ENCODE measurements at regions not wholly inside any gene's neighbourhood (a gene's known extent, or its start where the extent isn't known, plus 50 kb on each side); places are given as distances from the start of the nearest gene placed in this dataset.

- Histone ChIP-seq H3K4me1 (ENCODE audit: insufficient read depth) (no peaks in the 10 kb centered on the region), H3K9me3 (ENCODE audit: low read depth) (no peaks in the 10 kb centered on the region), H3K27ac (no peak overlapping the region), H3K4me3 (no peak overlapping the region), H3K79me2 (no peaks in the 10 kb centered on the region), H4K20me1 (ENCODE audit: insufficient read depth, poor library complexity, severe bottlenecking) (no peaks in the 10 kb centered on the region), H3K9me2 (replicated peaks; ENCODE audit: insufficient read depth) (no peaks in the 10 kb centered on the region), H3K4me2 (no peak overlapping the region), H2AFZ (no peak overlapping the region), H3K27me3 (no peaks in the 10 kb centered on the region), H3K36me3 (replicated peaks; ENCODE audit: insufficient read depth, low read depth) (no peaks in the 10 kb centered on the region)
- WGBS (ENCODE audit: low lambda C conversion rate, missing lambda C conversion rate) = 74% methylated on average over 4 of the region's 4 CpGs
- DNase-seq (ENCODE audit: low spot score) = no peak
- TF ChIP-seq EZH2 (IDR thresholded peaks at IDR 0.05; ENCODE audit: borderline replicate concordance) = no peak
- no peak for TF ChIP-seq CTCF (IDR thresholded peaks at IDR 0.05; ENCODE audit: poor library complexity)
- no peak for TF ChIP-seq EZH2phosphoT487 (IDR thresholded peaks at IDR 0.05; ENCODE audit: low read depth, severe bottlenecking, unreplicated experiment)
Observed at GRCh38 chr3:109977897-109978296, 640.6 kb upstream of the DPPA4 start.

GRCh38 chr3:109982201-109982600, 644.9 kb upstream of the DPPA4 start:
- TF ChIP-seq EZH2 (IDR thresholded peaks at IDR 0.05; ENCODE audit: borderline replicate concordance) (no peak), CTCF (IDR thresholded peaks at IDR 0.05; ENCODE audit: poor library complexity) (no peak), EZH2phosphoT487 (IDR thresholded peaks at IDR 0.05; ENCODE audit: low read depth, severe bottlenecking, unreplicated experiment) (no peak)
- no peak overlapping the region for H3K27ac ChIP-seq
- no peak for DNase-seq (ENCODE audit: low spot score)

GRCh38 chr3:109984976-109985375, 647.6 kb upstream of the DPPA4 start:
- Histone ChIP-seq H3K79me2 (no peaks in the 10 kb centered on the region), H3K27ac (no peak overlapping the region), H3K9me2 (replicated peaks; ENCODE audit: insufficient read depth) (no peaks in the 10 kb centered on the region), H3K4me1 (ENCODE audit: insufficient read depth) (no peaks in the 10 kb centered on the region), H3K4me3 (no peak overlapping the region), H2AFZ (no peak overlapping the region), H3K36me3 (replicated peaks; ENCODE audit: insufficient read depth, low read depth) (no peaks in the 10 kb centered on the region), H3K27me3 (no peaks in the 10 kb centered on the region), H3K9me3 (ENCODE audit: low read depth) (no peaks in the 10 kb centered on the region), H3K4me2 (no peak overlapping the region), H4K20me1 (ENCODE audit: insufficient read depth, poor library complexity, severe bottlenecking) (no peaks in the 10 kb centered on the region)
- DNase-seq (ENCODE audit: low spot score) = no peak
- no peak for TF ChIP-seq CTCF (IDR thresholded peaks at IDR 0.05; ENCODE audit: poor library complexity)
- TF ChIP-seq EZH2phosphoT487 (IDR thresholded peaks at IDR 0.05; ENCODE audit: low read depth, severe bottlenecking, unreplicated experiment) = no peak
- TF ChIP-seq EZH2 (IDR thresholded peaks at IDR 0.05; ENCODE audit: borderline replicate concordance) = no peak

More at GRCh38 chr3:109982201-109982600, 644.9 kb upstream of the DPPA4 start:
- Histone ChIP-seq H3K9me2 (replicated peaks; ENCODE audit: insufficient read depth) (no peaks in the 10 kb centered on the region), H3K4me2 (no peak overlapping the region), H3K79me2 (no peaks in the 10 kb centered on the region), H3K4me1 (ENCODE audit: insufficient read depth) (no peaks in the 10 kb centered on the region), H2AFZ (no peak overlapping the region), H3K27me3 (no peaks in the 10 kb centered on the region), H3K9me3 (ENCODE audit: low read depth) (no peaks in the 10 kb centered on the region), H4K20me1 (ENCODE audit: insufficient read depth, poor library complexity, severe bottlenecking) (no peaks in the 10 kb centered on the region), H3K4me3 (no peak overlapping the region), H3K36me3 (replicated peaks; ENCODE audit: insufficient read depth, low read depth) (no peaks in the 10 kb centered on the region)
- 100% methylated on average over 1 of the region's 1 CpG for WGBS (ENCODE audit: low lambda C conversion rate, missing lambda C conversion rate)
